H9 (cell line): ENCODE measurements at regions not wholly inside any gene's neighbourhood (a gene's known extent, or its start where the extent isn't known, plus 50 kb on each side); places are given as distances from the start of the nearest gene placed in this dataset.

Source experiments
- DNase-seq: peaks from one replicate; pipeline ENCODE4 v3.0.0-alpha.2; 2017
- H2AFZ ChIP-seq: one replicate; pipeline ENCODE4 v1.6.1; 2013; ENCODE audit warnings: mild to moderate bottlenecking, low read length, control low read depth, moderate library complexity
- H2AK5ac ChIP-seq: 2 replicates; pipeline ENCODE4 v1.6.1; 2013; ENCODE audit warnings: low read length, control low read depth, mixed read lengths; ENCODE audit not compliant: insufficient read length
- H2BK120ac ChIP-seq: one replicate; pipeline ENCODE4 v1.6.1; 2013; ENCODE audit warnings: low read depth, mild to moderate bottlenecking, low read length, control low read depth, inconsistent platforms; ENCODE audit not compliant: poor library complexity, severe bottlenecking
- H2BK12ac ChIP-seq: 2 replicates; pipeline ENCODE4 v1.6.1; 2013; ENCODE audit warnings: low read length, control low read depth, mixed read lengths, low read depth; ENCODE audit not compliant: insufficient read length
- H2BK15ac ChIP-seq: 2 replicates; pipeline ENCODE4 v1.6.1; 2013; ENCODE audit warnings: low read depth, low read length, control low read depth
- H2BK20ac ChIP-seq: one replicate; pipeline ENCODE4 v1.6.1; 2013; ENCODE audit warnings: low read depth, mild to moderate bottlenecking, low read length, control low read depth, inconsistent platforms; ENCODE audit not compliant: poor library complexity, severe bottlenecking
- H2BK5ac ChIP-seq: 2 replicates; pipeline ENCODE4 v1.6.1; 2013; ENCODE audit warnings: low read length, control low read depth, mixed read lengths; ENCODE audit not compliant: insufficient read length
- H3K14ac ChIP-seq: 2 replicates; pipeline ENCODE4 v1.6.1; 2013; ENCODE audit warnings: low read length, control low read depth; ENCODE audit not compliant: insufficient read depth
- H3K18ac ChIP-seq: 2 replicates; pipeline ENCODE4 v1.6.1; 2013; ENCODE audit warnings: low read depth, mild to moderate bottlenecking, mixed read lengths, low read length, control low read depth; ENCODE audit not compliant: insufficient read length
- H3K23ac ChIP-seq: 2 replicates; pipeline ENCODE4 v1.6.1; 2013; ENCODE audit warnings: low read length, control low read depth, mixed read lengths, low read depth; ENCODE audit not compliant: insufficient read length
- H3K23me2 ChIP-seq: 2 replicates; pipeline ENCODE4 v1.6.1; 2013; ENCODE audit warnings: low read depth, mild to moderate bottlenecking, mixed read lengths, low read length, control low read depth; ENCODE audit not compliant: insufficient read length, poor library complexity, severe bottlenecking
- H3K27ac ChIP-seq: 2 replicates; pipeline ENCODE4 v1.5.1; 2013; ENCODE audit warnings: low read length, control low read depth, mixed read lengths, low read depth; ENCODE audit not compliant: insufficient read length
- H3K27me3 ChIP-seq: 2 replicates; pipeline ENCODE4 v1.6.1; 2013; ENCODE audit warnings: low read length, control low read depth, inconsistent platforms; ENCODE audit not compliant: insufficient read depth
- H3K4ac ChIP-seq: 2 replicates; pipeline ENCODE4 v1.6.1; 2013; ENCODE audit warnings: low read depth, mild to moderate bottlenecking, control low read depth, inconsistent platforms, low read length, moderate library complexity
- H3K4me1 ChIP-seq: 2 replicates; pipeline ENCODE4 v1.6.1; 2013; ENCODE audit warnings: low read length, control low read depth, inconsistent platforms; ENCODE audit not compliant: insufficient read depth
- H3K4me2 ChIP-seq: 2 replicates; pipeline ENCODE4 v1.6.1; 2013; ENCODE audit warnings: low read length, control low read depth, mixed read lengths; ENCODE audit not compliant: insufficient read length, insufficient read depth
- H3K56ac ChIP-seq: 2 replicates; pipeline ENCODE4 v1.6.1; 2013; ENCODE audit warnings: low read depth, mild to moderate bottlenecking, mixed read lengths, low read length, control low read depth; ENCODE audit not compliant: insufficient read length
- H3K79me1 ChIP-seq: 2 replicates; pipeline ENCODE4 v1.6.1; 2013; ENCODE audit warnings: low read depth, mild to moderate bottlenecking, moderate library complexity, low read length, control low read depth, inconsistent platforms; ENCODE audit not compliant: insufficient read depth, poor library complexity, severe bottlenecking
- H3K79me2 ChIP-seq: 2 replicates; pipeline ENCODE4 v1.6.1; 2013; ENCODE audit warnings: low read length, control low read depth, inconsistent platforms; ENCODE audit not compliant: insufficient read depth
- H3K9ac ChIP-seq: 2 replicates; pipeline ENCODE4 v1.6.1; 2013; ENCODE audit warnings: low read length, control low read depth, mixed read lengths; ENCODE audit not compliant: insufficient read length; ENCODE audit errors: extremely low read depth
- H3K9me3 ChIP-seq: one replicate; pipeline ENCODE4 v1.6.1; 2013; ENCODE audit warnings: low read depth, low read length, inconsistent platforms; ENCODE audit not compliant: control insufficient read depth
- H3T11ph ChIP-seq: one replicate; pipeline ENCODE4 v1.6.1; 2013; ENCODE audit warnings: mild to moderate bottlenecking, low read length, control low read depth, inconsistent platforms
- H4K20me1 ChIP-seq: one replicate; pipeline ENCODE4 v1.6.1; 2013; ENCODE audit not compliant: control insufficient read depth, insufficient read length, insufficient read depth
- H4K5ac ChIP-seq: 2 replicates; pipeline ENCODE4 v1.6.1; 2013; ENCODE audit warnings: low read depth, mild to moderate bottlenecking, mixed read lengths, low read length, control low read depth; ENCODE audit not compliant: insufficient read length
- H4K8ac ChIP-seq: replicated peaks from 2 replicates; pipeline ENCODE4 v1.6.1; 2013; ENCODE audit warnings: low read length, control low read depth, mixed read lengths, low read depth; ENCODE audit not compliant: insufficient read length
- H4K91ac ChIP-seq: 2 replicates; pipeline ENCODE4 v1.6.1; 2013; ENCODE audit warnings: low read depth, mild to moderate bottlenecking, moderate library complexity, mixed read lengths, low read length, control low read depth; ENCODE audit not compliant: insufficient read length
- H3K27ac Mint-ChIP-seq, 3 experiments: 2 replicates in 2 of 3; 3 replicates in 1 of 3; pipeline ENCODE4 v1.8.0; 2020 to 2021; ENCODE audit warnings: mixed read lengths in 3 of 3, mild to moderate bottlenecking in 1 of 3, moderate library complexity in 1 of 3
- H3K27me3 Mint-ChIP-seq: 2 replicates; pipeline ENCODE4 v1.8.0; 2021; ENCODE audit warnings: low read depth, mild to moderate bottlenecking, moderate library complexity, mixed read lengths
- H3K36me3 Mint-ChIP-seq, 3 experiments: 2 replicates in 2 of 3; 3 replicates in 1 of 3; pipeline ENCODE4 v1.8.0; 2020 to 2021; ENCODE audit warnings: low read depth in 3 of 3, mixed read lengths in 3 of 3; ENCODE audit not compliant: insufficient read depth in 1 of 3
- H3K4me1 Mint-ChIP-seq, 2 experiments: 2 replicates each; pipeline ENCODE4 v1.8.0; 2020; ENCODE audit warnings: mixed read lengths in 2 of 2
- H3K4me3 Mint-ChIP-seq, 2 experiments: 2 replicates in 1 of 2; 3 replicates in 1 of 2; pipeline ENCODE4 v1.8.0; 2020 to 2021; ENCODE audit warnings: mild to moderate bottlenecking in 2 of 2, mixed read lengths in 2 of 2, moderate library complexity in 1 of 2
- H3K9me3 Mint-ChIP-seq, 2 experiments: 2 replicates in 1 of 2; 3 replicates in 1 of 2; pipeline ENCODE4 v1.8.0; 2020; ENCODE audit warnings: mild to moderate bottlenecking in 2 of 2, mixed read lengths in 2 of 2, moderate library complexity in 1 of 2
- WGBS: extraction: QIAGEN DNeasy Blood & Tissue Kit; methylation state at CpG from one replicate; pipeline ENCODE4 v1.1.7; 2013; ENCODE audit warnings: missing lambda C conversion rate, low lambda C conversion rate, mixed read lengths; ENCODE audit not compliant: insufficient read length; ENCODE audit errors: extremely low coverage; 5-methylcytosine and 5-hydroxymethylcytosine counted together
- TF ChIP-seq, protein P1 (sequence below): fragments of 200-600 bp; sonication (generic); conservative IDR thresholded peaks from 3 replicates; pipeline ENCODE4 v1.8.0; 2021; ENCODE audit warnings: antibody characterized with exemption, mild to moderate bottlenecking

DNA sequence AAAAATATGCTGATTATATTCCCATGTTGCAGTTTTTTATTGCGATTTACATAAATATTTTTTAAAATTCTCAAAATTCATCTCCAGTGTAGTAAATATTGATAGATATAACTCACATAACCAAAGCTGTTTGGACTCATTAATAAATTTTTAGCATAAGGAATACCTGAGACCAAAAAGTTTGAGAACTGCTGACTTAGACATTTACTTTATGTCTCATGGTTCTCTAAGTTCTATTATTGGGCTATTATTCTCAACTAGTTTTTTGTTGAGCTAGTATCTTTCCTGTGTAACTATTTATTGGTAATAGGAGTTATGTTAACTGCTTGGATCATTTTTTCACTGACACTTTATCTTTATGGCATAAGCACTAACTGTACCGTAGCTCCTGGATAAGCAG, 1069.6 kb downstream of the ADGRL2 start:
- TF ChIP-seq, protein P1, sequence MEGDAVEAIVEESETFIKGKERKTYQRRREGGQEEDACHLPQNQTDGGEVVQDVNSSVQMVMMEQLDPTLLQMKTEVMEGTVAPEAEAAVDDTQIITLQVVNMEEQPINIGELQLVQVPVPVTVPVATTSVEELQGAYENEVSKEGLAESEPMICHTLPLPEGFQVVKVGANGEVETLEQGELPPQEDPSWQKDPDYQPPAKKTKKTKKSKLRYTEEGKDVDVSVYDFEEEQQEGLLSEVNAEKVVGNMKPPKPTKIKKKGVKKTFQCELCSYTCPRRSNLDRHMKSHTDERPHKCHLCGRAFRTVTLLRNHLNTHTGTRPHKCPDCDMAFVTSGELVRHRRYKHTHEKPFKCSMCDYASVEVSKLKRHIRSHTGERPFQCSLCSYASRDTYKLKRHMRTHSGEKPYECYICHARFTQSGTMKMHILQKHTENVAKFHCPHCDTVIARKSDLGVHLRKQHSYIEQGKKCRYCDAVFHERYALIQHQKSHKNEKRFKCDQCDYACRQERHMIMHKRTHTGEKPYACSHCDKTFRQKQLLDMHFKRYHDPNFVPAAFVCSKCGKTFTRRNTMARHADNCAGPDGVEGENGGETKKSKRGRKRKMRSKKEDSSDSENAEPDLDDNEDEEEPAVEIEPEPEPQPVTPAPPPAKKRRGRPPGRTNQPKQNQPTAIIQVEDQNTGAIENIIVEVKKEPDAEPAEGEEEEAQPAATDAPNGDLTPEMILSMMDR: no peak
- Histone ChIP-seq H3K9me3 (no peaks in the 10 kb centered on the region), H4K20me1 (no peaks in the 10 kb centered on the region), H4K5ac (no peak overlapping the region), H3K4me1 (no peaks in the 10 kb centered on the region), H2BK5ac (no peak overlapping the region), H2BK20ac (no peak overlapping the region), H3K79me1 (no peaks in the 10 kb centered on the region), H2BK120ac (no peak overlapping the region), H3K4me2 (no peak overlapping the region), H2BK12ac (no peak overlapping the region), H4K8ac (no peak overlapping the region), H3K56ac (no peak overlapping the region), H2AK5ac (no peak overlapping the region), H3K14ac (no peak overlapping the region), H3K27ac (no peak overlapping the region), H3K27me3 (no peaks in the 10 kb centered on the region), H3K4ac (no peak overlapping the region), H2AFZ (no peak overlapping the region), H3K18ac (no peak overlapping the region), H3K23ac (no peak overlapping the region), H3K79me2 (no peaks in the 10 kb centered on the region), H4K91ac (no peak overlapping the region), H3K9ac (no peak overlapping the region), H3K23me2 (no peaks in the 10 kb centered on the region), H3T11ph (no peak overlapping the region), H2BK15ac (no peak overlapping the region)
- Mint-ChIP-seq H3K36me3 (no peaks in the 10 kb centered on the region), H3K4me3 (no peak overlapping the region), H3K4me1 (no peaks in the 10 kb centered on the region), H3K27ac (no peak overlapping the region), H3K9me3 (no peaks in the 10 kb centered on the region), H3K27me3 (no peaks in the 10 kb centered on the region)
- no peak for DNase-seq
- WGBS: no CpG with 5 or more reads among the region's 2 CpGs
